ENCODE measurements at regions not wholly inside any gene's neighbourhood (a gene's known extent, or its start where the extent isn't known, plus 50 kb on each side); places are given as distances from the start of the nearest gene placed in this dataset.
A peak's percentile ranks its signal among the peaks of the same experiment; 100 is the strongest.

GRCh38 chr2:45242161-45242741 is 233.0 kb upstream of the SIX2 start:
- Histone ChIP-seq H3K9me3 (ENCODE audit: control insufficient read depth in 4 of 4, low read length in 3 of 4) (no peaks in the 10 kb centered on the region), H3K36me3 (ENCODE audit: control insufficient read depth in 4 of 4, insufficient read depth in 3 of 4, low read depth in 1 of 4, low read length in 3 of 4) (no peaks in the 10 kb centered on the region), H3K9ac (ENCODE audit: low read depth in 1 of 2, low read length in 2 of 2) (no peak overlapping the region), H3K27me3 (ENCODE audit: control insufficient read depth in 4 of 4, insufficient read depth in 4 of 4, low read length in 3 of 4) (no peaks in the 10 kb centered on the region), H3K27ac (ENCODE audit: low read depth in 1 of 2, low read length in 2 of 2) (no peak overlapping the region), H3K4me3 (ENCODE audit: low read depth in 1 of 3, low read length in 3 of 3) (no peak overlapping the region), H3K4me1 (ENCODE audit: control insufficient read depth in 4 of 4, insufficient read depth in 4 of 4, low read length in 3 of 4) (no peaks in the 10 kb centered on the region)
- TF ChIP-seq CTCF (IDR thresholded peaks at IDR 0.05; ENCODE audit: low read depth, low read length, missing input control) (no peak), REST (IDR thresholded peaks at IDR 0.05) (no peak), ZBTB33 (IDR thresholded peaks at IDR 0.05) (no peak), MAX (IDR thresholded peaks at IDR 0.05) (no peak), HNF4G (IDR thresholded peaks at IDR 0.05) (no peak), FOXA1 (IDR thresholded peaks at IDR 0.05) (no peak), JUND (IDR thresholded peaks at IDR 0.05) (no peak), SP1 (IDR thresholded peaks at IDR 0.05) (no peak), YY1 (IDR thresholded peaks at IDR 0.05) (no peak)
- WGBS: 70% methylated on average over 6 of the region's 6 CpGs
- DNase-seq (ENCODE audit: low spot score): no peak

GRCh38 chr2:45241061-45241561 is 231.9 kb upstream of the SIX2 start:
- peak; percentile 12 for DNase-seq (ENCODE audit: low spot score)
- Histone ChIP-seq H3K36me3 (ENCODE audit: control insufficient read depth in 4 of 4, insufficient read depth in 3 of 4, low read depth in 1 of 4, low read length in 3 of 4) (no peaks in the 10 kb centered on the region), H3K4me1 (ENCODE audit: control insufficient read depth in 4 of 4, insufficient read depth in 4 of 4, low read length in 3 of 4) (no peaks in the 10 kb centered on the region), H3K27me3 (ENCODE audit: control insufficient read depth in 4 of 4, insufficient read depth in 4 of 4, low read length in 3 of 4) (no peaks in the 10 kb centered on the region), H3K27ac (ENCODE audit: low read depth in 1 of 2, low read length in 2 of 2) (no peak overlapping the region), H3K9ac (ENCODE audit: low read depth in 1 of 2, low read length in 2 of 2) (no peak overlapping the region), H3K9me3 (ENCODE audit: control insufficient read depth in 4 of 4, low read length in 3 of 4) (no peaks in the 10 kb centered on the region), H3K4me3 (ENCODE audit: low read depth in 1 of 3, low read length in 3 of 3) (no peak overlapping the region)
- 83% methylated on average over 3 of the region's 3 CpGs for WGBS
- TF ChIP-seq EGR1 (IDR thresholded peaks at IDR 0.05; ENCODE audit: low read depth in 2 of 2) (no peak), FOXA2 (IDR thresholded peaks at IDR 0.05) (no peak), HNF4G (IDR thresholded peaks at IDR 0.05) (no peak), RAD21 (IDR thresholded peaks at IDR 0.05) (no peak), MAX (IDR thresholded peaks at IDR 0.05) (no peak), GABPA (IDR thresholded peaks at IDR 0.05 in 1 of 2, conservative IDR thresholded peaks at IDR 0.05 in 1 of 2) (no peak), REST (IDR thresholded peaks at IDR 0.05) (no peak), FOXA1 (IDR thresholded peaks at IDR 0.05) (no peak), ZBTB33 (IDR thresholded peaks at IDR 0.05) (no peak), TAF1 (conservative IDR thresholded peaks at IDR 0.05) (no peak), CTCF (IDR thresholded peaks at IDR 0.05; ENCODE audit: low read depth, low read length, missing input control) (no peak)
